ENCODE measurements at regions not wholly inside any gene's neighbourhood (a gene's known extent, or its start where the extent isn't known, plus 50 kb on each side); places are given as distances from the start of the nearest gene placed in this dataset.
"Not testable (repeated sequence)": the region's sequence is repeated elsewhere in the genome, so short reads cannot be mapped to it uniquely, and the experiment has no call there.

- DNase-seq (ENCODE audit: low spot score) = no peak
Observed at GRCh38 chr12:59084511-59085375, 164.4 kb upstream of the LRIG3 start.

- DNase-seq (ENCODE audit: low spot score) = no peak
Observed at GRCh38 chr12:59082952-59083351, 162.6 kb upstream of the LRIG3 start.

- DNase-seq (ENCODE audit: low spot score) = no peak
Observed at GRCh38 chr12:59080101-59080500, 159.8 kb upstream of the LRIG3 start.

- no peak for DNase-seq (ENCODE audit: low spot score)
Observed at GRCh38 chr12:59079472-59079871, 159.2 kb upstream of the LRIG3 start.

- DNase-seq (ENCODE audit: low spot score) = no peak
Observed at GRCh38 chr12:59079002-59079401, 158.7 kb upstream of the LRIG3 start.

- DNase-seq (ENCODE audit: low spot score) = no peak
Observed at GRCh38 chr12:59077575-59078426, 157.5 kb upstream of the LRIG3 start.

- no peak for DNase-seq (ENCODE audit: low spot score)
Observed at GRCh38 chr12:59077153-59077552, 156.8 kb upstream of the LRIG3 start.

GRCh38 chr12:59076622-59077021 is 156.3 kb upstream of the LRIG3 start:
- DNase-seq (ENCODE audit: low spot score) = no peak

GRCh38 chr12:59075968-59076490 is 155.7 kb upstream of the LRIG3 start:
- no peak for DNase-seq (ENCODE audit: low spot score)

- DNase-seq (ENCODE audit: low spot score) = no peak
Observed at GRCh38 chr12:59075141-59075540, 154.8 kb upstream of the LRIG3 start.

- DNase-seq (ENCODE audit: low spot score) = no peak
Observed at GRCh38 chr12:59070322-59070933, 150.1 kb upstream of the LRIG3 start.

GRCh38 chr12:59069516-59069915 is 149.2 kb upstream of the LRIG3 start:
- no peak for DNase-seq (ENCODE audit: low spot score)

- DNase-seq (ENCODE audit: low spot score) = no peak
Observed at GRCh38 chr12:59068436-59068835, 148.1 kb upstream of the LRIG3 start.

- DNase-seq (ENCODE audit: low spot score) = no peak
Observed at GRCh38 chr12:59067083-59067482, 146.8 kb upstream of the LRIG3 start.

GRCh38 chr12:59066445-59066844 is 146.1 kb upstream of the LRIG3 start:
- no peak for DNase-seq (ENCODE audit: low spot score)

- no peak for DNase-seq (ENCODE audit: low spot score)
Observed at GRCh38 chr12:59059088-59059935, 139.0 kb upstream of the LRIG3 start.

GRCh38 chr12:59056966-59057365 is 136.7 kb upstream of the LRIG3 start:
- no peak for DNase-seq (ENCODE audit: low spot score)

- DNase-seq (ENCODE audit: low spot score) = no peak
Observed at GRCh38 chr12:59055204-59055860, 135.0 kb upstream of the LRIG3 start.

- not testable (repeated sequence) for DNase-seq (ENCODE audit: low spot score)
Observed at GRCh38 chr12:59053266-59053899, 133.1 kb upstream of the LRIG3 start.

- no peak for DNase-seq (ENCODE audit: low spot score)
Observed at GRCh38 chr12:59046763-59047534, 126.6 kb upstream of the LRIG3 start.
